ENCODE measurements at regions not wholly inside any gene's neighbourhood (a gene's known extent, or its start where the extent isn't known, plus 50 kb on each side); places are given as distances from the start of the nearest gene placed in this dataset.

GRCh38 chr6:53744321-53744720, 50.5 kb upstream of the LRRC1 start:
- no peak for DNase-seq (ENCODE audit: low read depth)

- DNase-seq (ENCODE audit: low read depth), result no peak
Measured at GRCh38 chr6:53741034-53741823, 53.6 kb upstream of the LRRC1 start.

- no peak for DNase-seq (ENCODE audit: low read depth)
Measured at GRCh38 chr6:53737746-53738145, 57.1 kb upstream of the LRRC1 start.

- DNase-seq (ENCODE audit: low read depth), result no peak
Measured at GRCh38 chr6:53735896-53736295, 58.9 kb upstream of the LRRC1 start.

DNA sequence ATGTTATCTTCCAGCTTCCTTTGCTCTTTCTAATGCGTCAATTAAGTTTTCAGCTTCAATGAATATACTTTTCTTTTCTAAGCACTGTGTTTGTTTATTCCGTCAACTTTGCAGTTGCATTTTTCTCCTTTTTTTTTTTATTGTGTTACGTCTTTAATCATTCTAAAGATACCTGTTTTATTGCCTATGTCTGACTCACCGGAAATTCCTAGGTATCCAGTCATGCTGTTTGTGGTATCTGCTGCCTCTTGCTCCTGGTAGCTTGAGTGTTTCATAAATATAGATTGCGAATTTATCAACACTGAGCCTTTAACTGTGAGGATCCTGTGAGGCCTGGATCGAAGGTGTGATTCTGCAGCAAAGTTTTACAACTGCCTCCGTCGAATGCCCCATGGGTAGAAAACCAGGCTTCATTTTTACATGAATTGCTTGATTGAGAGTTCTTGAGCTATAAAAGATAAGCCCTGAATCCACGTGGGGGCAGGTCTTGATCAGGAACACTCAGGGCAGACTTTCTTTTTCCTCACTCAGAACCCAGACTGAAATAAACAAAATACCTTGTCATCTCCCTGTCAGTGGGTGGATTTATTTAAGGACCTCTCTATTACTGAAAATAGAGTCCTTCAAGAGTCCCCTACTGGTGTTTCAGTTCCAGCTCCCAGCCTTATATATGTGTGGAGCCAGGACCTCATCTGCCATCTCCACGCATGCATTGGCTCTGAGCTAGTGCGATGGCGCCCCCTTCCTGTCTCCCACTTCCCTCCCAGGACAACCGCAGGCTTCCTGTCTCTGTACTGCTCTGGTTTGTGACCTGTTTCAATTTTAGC, 60.1 kb upstream of the LRRC1 start:
- DNase-seq (ENCODE audit: low read depth), result no peak

- no peak for DNase-seq (ENCODE audit: low read depth)
Measured at GRCh38 chr6:53731866-53732636, 62.8 kb upstream of the LRRC1 start.

- no peak for DNase-seq (ENCODE audit: low read depth)
Measured at GRCh38 chr6:53730767-53731166, 64.0 kb upstream of the LRRC1 start.

GRCh38 chr6:53728570-53729194, 63.1 kb upstream of the KLHL31 start:
- peak; percentile 33 for DNase-seq (ENCODE audit: low read depth)

DNA sequence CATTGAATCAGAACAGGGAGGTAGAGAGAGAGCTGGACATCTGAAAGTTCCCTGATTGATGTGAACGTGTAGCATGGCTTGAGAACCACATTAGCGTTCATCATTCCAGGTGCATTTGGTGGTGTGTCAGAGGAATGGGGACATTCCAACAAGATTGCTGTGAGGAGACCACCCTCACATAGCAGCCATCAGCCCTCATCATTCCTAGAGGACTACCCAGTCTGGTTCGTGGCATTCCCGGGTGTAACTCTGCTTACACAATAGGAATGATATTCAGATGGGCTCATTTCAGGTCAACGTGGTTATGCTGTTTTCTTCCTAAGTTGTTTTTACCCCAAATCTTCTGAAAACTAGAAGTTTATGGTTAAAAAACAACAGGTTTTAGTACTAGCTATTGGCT, 62.2 kb upstream of the KLHL31 start:
- DNase-seq (ENCODE audit: low read depth), result no peak

GRCh38 chr6:53725791-53726575, 60.4 kb upstream of the KLHL31 start:
- peak; percentile 60 for DNase-seq (ENCODE audit: low read depth)

DNA sequence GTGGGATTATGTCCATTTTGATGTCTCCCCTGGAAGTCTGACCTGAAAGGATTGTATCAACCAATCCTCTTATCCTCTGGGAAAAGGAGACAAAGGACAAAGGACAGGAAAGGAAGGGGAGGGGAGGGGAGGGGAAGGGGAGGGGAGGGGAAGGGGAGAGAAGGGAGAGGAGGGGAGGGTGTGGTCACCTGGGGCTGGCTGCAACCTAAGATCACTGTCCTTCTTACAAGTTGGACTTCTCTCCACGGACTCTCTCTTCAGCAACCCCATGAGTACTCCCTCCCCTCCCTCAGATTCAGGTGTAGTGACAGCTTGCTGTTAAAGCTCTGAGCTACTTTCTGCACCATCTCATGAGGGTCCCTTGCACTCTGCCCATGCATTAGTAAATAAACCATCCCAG, 58.9 kb upstream of the KLHL31 start:
- DNase-seq (ENCODE audit: low read depth), result no peak

DNA sequence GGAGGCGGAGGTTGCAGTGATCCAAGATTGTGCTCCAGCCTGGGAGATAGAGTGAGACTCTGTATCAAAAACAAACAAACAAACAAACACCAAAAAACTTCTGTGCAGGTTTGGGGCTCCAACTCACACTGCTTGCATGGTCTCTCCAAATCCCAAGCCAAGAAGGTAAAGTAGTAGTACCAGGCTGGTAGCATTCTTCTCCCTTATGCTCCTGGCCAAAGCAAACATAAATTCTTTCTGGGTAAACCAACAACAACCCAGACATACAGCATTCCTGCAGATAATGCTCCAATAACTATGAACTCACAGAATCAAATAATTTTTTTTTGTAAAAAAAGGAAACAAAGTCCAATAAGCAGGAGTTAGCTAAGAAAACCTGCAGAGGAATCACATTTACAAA, 57.8 kb upstream of the KLHL31 start:
- no peak for DNase-seq (ENCODE audit: low read depth)

GRCh38 chr6:53721766-53722165, 56.2 kb upstream of the KLHL31 start:
- DNase-seq (ENCODE audit: low read depth), result no peak

GRCh38 chr6:53718597-53719460, 53.3 kb upstream of the KLHL31 start:
- DNase-seq (ENCODE audit: low read depth), result no peak

- DNase-seq (ENCODE audit: low read depth), result no peak
Measured at GRCh38 chr6:53717566-53717965, 52.0 kb upstream of the KLHL31 start.

DNA sequence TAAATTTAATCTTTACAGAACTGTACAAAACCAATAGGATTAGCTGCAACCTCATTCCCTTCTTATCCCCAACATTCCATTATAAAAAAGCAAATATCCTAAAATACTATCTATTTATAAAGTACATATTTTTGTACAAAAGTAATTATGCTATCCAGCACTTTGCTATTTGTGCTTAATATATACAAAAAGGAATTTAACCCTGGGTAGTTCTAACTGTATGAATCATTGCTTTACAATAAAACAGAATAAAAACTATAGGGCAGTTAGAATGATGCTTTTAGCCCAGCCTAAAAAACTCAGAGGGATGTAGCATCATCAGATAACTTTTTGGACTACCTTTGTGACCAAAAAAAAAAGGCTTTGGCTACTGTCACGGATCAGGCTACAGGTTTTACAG, 49.9 kb upstream of the KLHL31 start:
- no peak for DNase-seq (ENCODE audit: low read depth)

Measured in stimulated activated CD8-positive, alpha-beta memory T cell treated with anti-CD3 and anti-CD28 coated beads, Interleukin-12 subunit alpha, Interleukin-12 subunit beta, amount 100 ng/mL, for 1 hour (primary cell).